HG03103 (cell line): ENCODE measurements at regions not wholly inside any gene's neighbourhood (a gene's known extent, or its start where the extent isn't known, plus 50 kb on each side); places are given as distances from the start of the nearest gene placed in this dataset.

Experiments
- ATAC-seq: cut with Tn5 transposase; IDR thresholded peaks from one replicate; pipeline ENCODE4 v1.9.1; 2021; ENCODE audit warnings: low read depth; ENCODE audit not compliant: unreplicated experiment

- ATAC-seq, result no peak
Measured at GRCh38 chr1:63157085-63157484, 165.3 kb upstream of the FOXD3 start.

- no peak for ATAC-seq
Measured at GRCh38 chr1:63169057-63169456, 153.3 kb upstream of the FOXD3 start.

- ATAC-seq, result no peak
Measured at GRCh38 chr1:63173161-63173560, 149.2 kb upstream of the FOXD3 start.

GRCh38 chr1:63189677-63190076, 132.7 kb upstream of the FOXD3 start:
- ATAC-seq, result no peak

- ATAC-seq, result no peak
Measured at GRCh38 chr1:63190171-63190570, 132.2 kb upstream of the FOXD3 start.

GRCh38 chr1:63198871-63199394, 123.4 kb upstream of the FOXD3 start:
- no peak for ATAC-seq

- ATAC-seq, result no peak
Measured at GRCh38 chr1:63199706-63200335, 122.5 kb upstream of the FOXD3 start.

- ATAC-seq, result no peak
Measured at GRCh38 chr1:63200676-63201075, 121.7 kb upstream of the FOXD3 start.

- ATAC-seq, result no peak
Measured at GRCh38 chr1:63203641-63204040, 118.7 kb upstream of the FOXD3 start.

GRCh38 chr1:63205776-63206175, 116.6 kb upstream of the FOXD3 start:
- ATAC-seq, result no peak

- ATAC-seq, result no peak
Measured at GRCh38 chr1:63214553-63214952, 107.8 kb upstream of the FOXD3 start.

- ATAC-seq, result no peak
Measured at GRCh38 chr1:63223426-63223825, 98.9 kb upstream of the FOXD3 start.

- ATAC-seq, result no peak
Measured at GRCh38 chr1:63230722-63231121, 91.6 kb upstream of the FOXD3 start.

- ATAC-seq, result no peak
Measured at GRCh38 chr1:63238721-63239120, 83.6 kb upstream of the FOXD3 start.

GRCh38 chr1:63245186-63245585, 77.2 kb upstream of the FOXD3 start:
- no peak for ATAC-seq

- no peak for ATAC-seq
Measured at GRCh38 chr1:63248216-63248615, 74.2 kb upstream of the FOXD3 start.

- no peak for ATAC-seq
Measured at GRCh38 chr1:63255153-63255552, 67.2 kb upstream of the FOXD3 start.

- ATAC-seq, result no peak
Measured at GRCh38 chr1:63261736-63262458, 60.5 kb upstream of the FOXD3 start.

GRCh38 chr1:63262459-63262770, 60.0 kb upstream of the FOXD3 start:
- no peak for ATAC-seq

GRCh38 chr1:63264161-63264560, 58.2 kb upstream of the FOXD3 start:
- ATAC-seq, result no peak

- no peak for ATAC-seq
Measured at GRCh38 chr1:63266857-63267256, 55.5 kb upstream of the FOXD3 start.

- ATAC-seq, result no peak
Measured at GRCh38 chr1:63268876-63269275, 53.5 kb upstream of the FOXD3 start.
